Endodermal cell (in vitro differentiated cells): ENCODE measurements at regions not wholly inside any gene's neighbourhood (a gene's known extent, or its start where the extent isn't known, plus 50 kb on each side); places are given as distances from the start of the nearest gene placed in this dataset.
"Not testable (repeated sequence)": the region's sequence is repeated elsewhere in the genome, so short reads cannot be mapped to it uniquely, and the experiment has no call there.

Experiments used
- DNase-seq: peaks from one replicate; pipeline ENCODE4 v3.0.0-alpha.2; 2017
- H3K27ac ChIP-seq: 2 replicates; pipeline ENCODE4 v1.5.1; 2013; ENCODE audit warnings: mild to moderate bottlenecking, low read depth, low read length, moderate library complexity
- H3K27me3 ChIP-seq: 2 replicates; pipeline ENCODE4 v1.6.1; 2013; ENCODE audit warnings: mild to moderate bottlenecking, low read length, moderate library complexity; ENCODE audit not compliant: insufficient read depth, control insufficient read depth, poor library complexity, severe bottlenecking
- H3K36me3 ChIP-seq: 2 replicates; pipeline ENCODE4 v1.7.0; 2013; ENCODE audit warnings: mild to moderate bottlenecking, low read length, moderate library complexity; ENCODE audit not compliant: control insufficient read depth, insufficient read depth
- H3K4me1 ChIP-seq: one replicate; pipeline ENCODE4 v1.7.0; 2013; ENCODE audit warnings: low read length; ENCODE audit not compliant: control insufficient read depth, insufficient read depth
- H3K4me3 ChIP-seq: 2 replicates; pipeline ENCODE4 v1.5.1; 2013; ENCODE audit warnings: mild to moderate bottlenecking, low read length, moderate library complexity
- H3K9ac ChIP-seq: 2 replicates; pipeline ENCODE4 v1.6.1; 2013; ENCODE audit warnings: mild to moderate bottlenecking, low read length, moderate library complexity; ENCODE audit not compliant: poor library complexity, severe bottlenecking; ENCODE audit errors: extremely low read depth
- H3K9me3 ChIP-seq: 2 replicates; pipeline ENCODE4 v1.6.1; 2013; ENCODE audit warnings: mild to moderate bottlenecking, low read length, moderate library complexity; ENCODE audit not compliant: control insufficient read depth
- H3K27ac Mint-ChIP-seq: 2 replicates; pipeline ENCODE4 v1.8.0; 2020; ENCODE audit warnings: mixed read lengths
- H3K27me3 Mint-ChIP-seq: 2 replicates; pipeline ENCODE4 v1.8.0; 2021; ENCODE audit warnings: mild to moderate bottlenecking, mixed read lengths; ENCODE audit not compliant: insufficient read depth
- H3K36me3 Mint-ChIP-seq: 2 replicates; pipeline ENCODE4 v1.8.0; 2020; ENCODE audit warnings: low read depth, mixed read lengths
- H3K4me1 Mint-ChIP-seq: 2 replicates; pipeline ENCODE4 v1.8.0; 2020; ENCODE audit warnings: mixed read lengths
- H3K4me3 Mint-ChIP-seq: 2 replicates; pipeline ENCODE4 v1.8.0; 2020; ENCODE audit warnings: mild to moderate bottlenecking, moderate library complexity, mixed read lengths
- H3K9me3 Mint-ChIP-seq: 2 replicates; pipeline ENCODE4 v1.8.0; 2020; ENCODE audit warnings: mild to moderate bottlenecking, mixed read lengths
- WGBS, 2 experiments: methylation state at CpG; one replicate each; pipeline versions ENCODE4 v1.1.5 to v1.1.7; 2013; ENCODE audit warnings: missing lambda C conversion rate in 2 of 2, mixed read lengths in 1 of 2; ENCODE audit not compliant: insufficient coverage in 1 of 2, insufficient read length in 1 of 2; 5-methylcytosine and 5-hydroxymethylcytosine counted together
- TF ChIP-seq, protein P1 (sequence below): fragments of 200-600 bp; sonication (generic); conservative IDR thresholded peaks from 2 replicates; pipeline ENCODE4 v1.5.0; 2021; ENCODE audit warnings: antibody characterized with exemption, mild to moderate bottlenecking

DNA sequence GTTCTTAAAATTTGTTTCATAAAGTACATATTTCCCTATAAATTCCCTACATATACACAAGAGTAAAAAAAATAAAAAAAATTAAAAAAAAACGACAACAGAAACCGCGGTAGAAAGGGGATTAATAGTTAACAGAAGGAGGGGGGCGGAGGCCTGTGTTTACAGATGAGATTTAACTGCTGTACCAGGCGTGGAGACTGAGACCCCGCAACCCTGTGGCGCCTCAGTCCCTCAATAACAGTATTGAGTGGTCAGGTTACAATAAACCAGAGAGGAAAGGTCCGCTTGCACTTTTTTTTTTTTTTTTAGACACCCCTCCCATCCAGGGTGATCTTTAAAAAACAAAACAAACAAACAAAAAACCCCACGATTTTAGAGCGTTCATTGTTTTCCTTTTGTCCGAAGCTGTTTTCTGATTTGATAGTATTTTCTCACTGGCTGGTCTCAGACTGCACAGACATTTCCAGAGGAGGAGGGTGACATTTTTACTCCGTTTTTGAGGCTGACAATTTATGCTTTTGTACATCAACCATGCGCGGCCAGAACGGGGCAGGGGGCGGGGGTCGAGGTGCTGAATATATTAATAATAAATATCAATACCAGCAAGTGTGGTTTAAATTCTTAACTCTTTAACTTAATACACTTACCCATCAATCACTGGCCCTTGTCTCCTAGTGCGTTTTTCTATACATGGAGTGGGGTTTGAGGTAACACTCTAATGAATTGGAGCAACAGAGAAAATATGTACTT lies 1223.9 kb downstream of the BRINP3 start:
- Mint-ChIP-seq H3K27ac (no peak overlapping the region), H3K36me3 (no peaks in the 10 kb centered on the region), H3K27me3 (no peaks in the 10 kb centered on the region), H3K4me3 (no peak overlapping the region), H3K9me3 (no peaks in the 10 kb centered on the region), H3K4me1 (no peaks in the 10 kb centered on the region)
- Histone ChIP-seq H3K27ac (no peak overlapping the region), H3K9ac (no peak overlapping the region), H3K4me3 (no peak overlapping the region), H3K4me1 (no peaks in the 10 kb centered on the region), H3K36me3 (no peaks in the 10 kb centered on the region), H3K9me3 (no peaks in the 10 kb centered on the region), H3K27me3 (no peaks in the 10 kb centered on the region)
- 96 to 100% methylated on average over 4 to 14 of the region's 18 CpGs for WGBS, 2 experiments
- DNase-seq, result no peak
- TF ChIP-seq, protein P1, sequence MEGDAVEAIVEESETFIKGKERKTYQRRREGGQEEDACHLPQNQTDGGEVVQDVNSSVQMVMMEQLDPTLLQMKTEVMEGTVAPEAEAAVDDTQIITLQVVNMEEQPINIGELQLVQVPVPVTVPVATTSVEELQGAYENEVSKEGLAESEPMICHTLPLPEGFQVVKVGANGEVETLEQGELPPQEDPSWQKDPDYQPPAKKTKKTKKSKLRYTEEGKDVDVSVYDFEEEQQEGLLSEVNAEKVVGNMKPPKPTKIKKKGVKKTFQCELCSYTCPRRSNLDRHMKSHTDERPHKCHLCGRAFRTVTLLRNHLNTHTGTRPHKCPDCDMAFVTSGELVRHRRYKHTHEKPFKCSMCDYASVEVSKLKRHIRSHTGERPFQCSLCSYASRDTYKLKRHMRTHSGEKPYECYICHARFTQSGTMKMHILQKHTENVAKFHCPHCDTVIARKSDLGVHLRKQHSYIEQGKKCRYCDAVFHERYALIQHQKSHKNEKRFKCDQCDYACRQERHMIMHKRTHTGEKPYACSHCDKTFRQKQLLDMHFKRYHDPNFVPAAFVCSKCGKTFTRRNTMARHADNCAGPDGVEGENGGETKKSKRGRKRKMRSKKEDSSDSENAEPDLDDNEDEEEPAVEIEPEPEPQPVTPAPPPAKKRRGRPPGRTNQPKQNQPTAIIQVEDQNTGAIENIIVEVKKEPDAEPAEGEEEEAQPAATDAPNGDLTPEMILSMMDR, result no peak

DNA sequence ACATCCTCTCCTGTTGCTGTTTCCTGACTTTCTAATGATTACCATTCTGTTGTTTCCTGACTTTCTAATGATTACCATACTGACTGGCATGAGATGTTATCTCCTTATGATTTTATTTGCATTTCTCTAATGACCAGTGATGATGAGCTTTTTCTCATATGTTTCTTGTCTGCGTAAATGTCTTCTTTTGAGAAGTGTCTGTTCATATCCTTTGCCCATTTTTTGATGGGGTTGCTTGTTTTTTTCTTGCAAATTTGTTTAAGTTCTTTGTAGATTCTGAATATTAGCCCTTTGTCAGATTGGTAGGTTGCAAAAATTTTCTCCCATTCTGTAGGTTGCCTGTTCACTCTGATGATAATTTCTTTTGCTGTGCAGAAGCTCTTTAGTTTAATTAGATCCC lies 1216.5 kb downstream of the BRINP3 start:
- 100% methylated on average over 1 of the region's 1 CpG for WGBS, 2 experiments
- not testable (repeated sequence) for H3K4me1 Mint-ChIP-seq

DNA sequence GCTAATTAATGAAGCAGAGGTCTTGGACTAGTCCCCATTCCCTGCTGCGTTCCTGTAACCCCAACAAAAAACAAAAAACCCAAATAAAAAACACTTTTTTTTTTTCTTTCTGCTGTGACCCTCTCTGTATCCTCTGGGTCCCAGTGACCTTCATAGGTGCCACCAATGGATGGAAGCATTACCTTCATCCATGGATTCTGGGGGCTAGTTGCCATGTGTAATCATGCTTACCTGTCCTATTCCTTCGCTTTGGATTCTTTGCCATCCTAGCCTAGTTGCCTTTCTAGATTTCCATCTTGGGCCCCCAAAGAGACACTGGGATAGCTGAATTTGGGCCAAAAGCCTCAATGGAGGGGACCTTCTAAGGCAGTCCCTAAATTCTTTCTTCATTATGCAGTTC lies 1208.7 kb downstream of the BRINP3 start:
- no peak for DNase-seq
- no peaks in the 10 kb centered on the region for H3K4me1 ChIP-seq
- 84 to 100% methylated on average over 1 to 2 of the region's 2 CpGs for WGBS, 2 experiments
- Mint-ChIP-seq H3K27ac (no peak overlapping the region), H3K4me3 (no peak overlapping the region), H3K9me3 (peaks cover 47% of the 10 kb centered on the region), H3K36me3 (no peaks in the 10 kb centered on the region), H3K4me1 (no peaks in the 10 kb centered on the region), H3K27me3 (no peaks in the 10 kb centered on the region)
- no peak overlapping the region for H3K27ac ChIP-seq
- no peaks in the 10 kb centered on the region for H3K36me3 ChIP-seq
- peaks cover 26% of the 10 kb centered on the region for H3K9me3 ChIP-seq
- H3K4me3 ChIP-seq, result no peak overlapping the region
- H3K9ac ChIP-seq, result no peak overlapping the region
- TF ChIP-seq, protein P1, result no peak
- H3K27me3 ChIP-seq, result no peaks in the 10 kb centered on the region

More for the DNA sequence above, 1216.5 kb downstream of the BRINP3 start:
- not testable (repeated sequence) for H3K27ac Mint-ChIP-seq, DNase-seq, H3K27me3 Mint-ChIP-seq, H3K36me3 Mint-ChIP-seq, H3K27ac ChIP-seq, H3K27me3 ChIP-seq, H3K9me3 ChIP-seq, H3K4me3 Mint-ChIP-seq, H3K36me3 ChIP-seq, H3K9ac ChIP-seq, H3K4me1 ChIP-seq, H3K4me3 ChIP-seq
- H3K9me3 Mint-ChIP-seq, result peaks cover 24% of the 10 kb centered on the region

DNA sequence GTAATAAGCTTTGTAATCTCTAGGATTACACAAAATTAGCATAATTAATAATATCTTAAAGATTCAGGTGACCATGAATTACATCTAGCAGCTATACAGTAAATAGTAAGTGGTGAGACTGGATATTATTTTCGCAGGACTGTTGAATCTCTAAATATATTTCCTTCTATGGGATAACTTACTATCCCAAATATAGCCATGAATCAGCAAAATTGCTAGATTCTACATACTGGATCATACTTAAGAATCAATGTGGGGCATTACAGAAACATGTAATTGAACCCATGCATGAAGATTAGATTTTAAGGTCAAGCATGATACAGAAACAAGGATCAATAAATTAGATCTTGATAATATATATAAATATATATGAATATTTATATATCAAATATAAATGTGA lies 1203.4 kb downstream of the BRINP3 start:
- peaks cover 16% of the 10 kb centered on the region for H3K9me3 Mint-ChIP-seq
- Histone ChIP-seq H3K9me3 (peaks cover 9% of the 10 kb centered on the region), H3K4me3 (no peak overlapping the region), H3K9ac (no peak overlapping the region), H3K27me3 (no peaks in the 10 kb centered on the region), H3K36me3 (no peaks in the 10 kb centered on the region), H3K27ac (no peak overlapping the region), H3K4me1 (no peaks in the 10 kb centered on the region)
- DNase-seq, result no peak
- H3K27me3 Mint-ChIP-seq, result no peaks in the 10 kb centered on the region
- H3K27ac Mint-ChIP-seq, result no peak overlapping the region
- H3K4me3 Mint-ChIP-seq, result no peak overlapping the region
- no peaks in the 10 kb centered on the region for H3K4me1 Mint-ChIP-seq
- no CpG with 5 or more reads among the region's 1 CpG for WGBS, 2 experiments
- no peaks in the 10 kb centered on the region for H3K36me3 Mint-ChIP-seq
- TF ChIP-seq, protein P1, result no peak
